GM12891 (cell line): ENCODE measurements at regions not wholly inside any gene's neighbourhood (a gene's known extent, or its start where the extent isn't known, plus 50 kb on each side); places are given as distances from the start of the nearest gene placed in this dataset.
"Not testable (repeated sequence)": the region's sequence is repeated elsewhere in the genome, so short reads cannot be mapped to it uniquely, and the experiment has no call there.

Experiments used
- DNase-seq: peaks from one replicate; pipeline ENCODE4 v3.0.0; 2011; ENCODE audit warnings: low spot score; ENCODE audit not compliant: insufficient read length
- FAIRE-seq: peaks from 2 replicates; lab custom pipeline; 2011; peaks lifted over from hg19 to GRCh38; lab: Jason Lieb, UNC
- PAX5 ChIP-seq: IDR thresholded peaks from 2 replicates; pipeline ENCODE4 v1.6.1; 2011; ENCODE audit warnings: low read length, moderate library complexity, mild to moderate bottlenecking; ENCODE audit not compliant: insufficient read depth, severe bottlenecking
- POLR2A ChIP-seq: IDR thresholded peaks from 2 replicates; pipeline ENCODE4 v1.6.1; 2011; ENCODE audit warnings: low read depth, low read length, control low read depth
- POLR2AphosphoS5 ChIP-seq: IDR thresholded peaks from 2 replicates; pipeline ENCODE4 v1.6.1; 2011; ENCODE audit warnings: low read depth, low read length, control low read depth
- POU2F2 ChIP-seq: IDR thresholded peaks from 2 replicates; pipeline ENCODE4 v1.6.1; 2011; ENCODE audit warnings: low read depth, mild to moderate bottlenecking, control low read depth, low read length, moderate library complexity
- SPI1 ChIP-seq: IDR thresholded peaks from 2 replicates; pipeline ENCODE4 v1.6.1; 2011; ENCODE audit warnings: low read depth, low read length, control low read depth
- TAF1 ChIP-seq: IDR thresholded peaks from 2 replicates; pipeline ENCODE4 v1.6.1; 2011; ENCODE audit warnings: low read depth, low read length, control low read depth

DNA sequence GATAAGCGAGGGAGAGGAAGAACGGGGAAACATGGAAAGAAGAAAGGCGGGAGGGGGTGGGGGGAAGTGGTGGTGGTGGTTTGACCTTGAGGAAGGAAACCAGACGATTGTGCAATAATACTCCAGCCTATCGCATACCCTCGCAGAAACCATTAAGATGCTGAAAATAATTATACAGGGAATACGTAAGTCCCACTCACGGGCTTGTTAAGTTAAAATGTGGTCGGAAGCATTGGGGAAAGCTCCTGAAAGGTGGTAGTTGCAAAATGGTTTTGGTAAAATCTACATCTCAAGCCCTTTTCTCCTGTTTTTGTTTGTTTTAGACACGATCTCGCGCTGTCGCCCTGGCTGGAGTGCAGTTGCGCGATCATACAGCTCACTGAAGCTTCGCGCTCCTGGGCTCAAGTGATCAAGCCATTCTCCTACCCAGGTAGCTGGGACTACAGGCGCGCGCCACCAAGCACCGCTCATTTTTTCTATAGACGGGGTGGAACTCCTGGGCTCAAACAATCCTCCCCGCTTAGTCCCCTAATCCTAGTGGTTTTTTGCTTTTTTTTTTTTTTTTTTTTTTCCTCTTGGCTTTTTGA, 128.9 kb upstream of the ZNF184 start:
- TF ChIP-seq SPI1 (no peak), POLR2A (no peak), POLR2AphosphoS5 (no peak), TAF1 (no peak), POU2F2 (no peak), PAX5 (no peak)
- FAIRE-seq (no peak), DNase-seq (no peak)

DNA sequence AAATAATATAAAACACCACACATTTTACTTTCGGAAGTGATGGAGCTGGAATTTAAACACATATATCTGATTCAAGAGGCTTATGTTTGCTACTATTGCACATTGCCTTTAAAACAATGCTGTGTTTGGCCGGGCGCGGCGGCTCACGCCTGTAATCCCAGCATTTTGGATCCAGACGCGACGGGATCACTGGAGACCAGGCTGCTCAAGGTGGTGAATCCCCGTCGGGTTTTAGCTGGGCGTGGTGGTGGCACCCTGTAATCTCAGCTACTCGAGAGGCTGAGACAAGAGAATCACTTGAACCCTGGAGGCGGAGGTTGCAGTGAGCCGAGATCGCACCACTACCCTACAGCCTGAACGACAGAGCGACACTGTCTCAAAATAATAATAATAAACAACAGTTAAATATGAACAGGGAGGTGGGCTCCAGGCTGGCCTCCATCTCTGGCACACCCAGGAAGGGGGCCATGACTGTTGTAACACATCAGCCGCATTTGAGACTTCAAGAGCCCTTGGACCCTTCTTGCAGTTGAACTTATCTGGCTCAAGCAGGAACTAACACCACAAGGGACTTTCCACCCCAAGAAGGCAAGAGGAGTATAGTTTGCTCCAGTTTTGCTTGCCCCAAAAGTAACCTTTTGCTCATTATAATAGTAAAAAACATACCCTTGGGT, 127.1 kb upstream of the ZNF184 start:
- TF ChIP-seq TAF1: no peak
- TF ChIP-seq PAX5: no peak
- TF ChIP-seq POLR2AphosphoS5: no peak
- TF ChIP-seq SPI1: no peak
- TF ChIP-seq POLR2A: no peak
- no peak for TF ChIP-seq POU2F2
- DNase-seq (no peak), FAIRE-seq (peak; percentile 35)

DNA sequence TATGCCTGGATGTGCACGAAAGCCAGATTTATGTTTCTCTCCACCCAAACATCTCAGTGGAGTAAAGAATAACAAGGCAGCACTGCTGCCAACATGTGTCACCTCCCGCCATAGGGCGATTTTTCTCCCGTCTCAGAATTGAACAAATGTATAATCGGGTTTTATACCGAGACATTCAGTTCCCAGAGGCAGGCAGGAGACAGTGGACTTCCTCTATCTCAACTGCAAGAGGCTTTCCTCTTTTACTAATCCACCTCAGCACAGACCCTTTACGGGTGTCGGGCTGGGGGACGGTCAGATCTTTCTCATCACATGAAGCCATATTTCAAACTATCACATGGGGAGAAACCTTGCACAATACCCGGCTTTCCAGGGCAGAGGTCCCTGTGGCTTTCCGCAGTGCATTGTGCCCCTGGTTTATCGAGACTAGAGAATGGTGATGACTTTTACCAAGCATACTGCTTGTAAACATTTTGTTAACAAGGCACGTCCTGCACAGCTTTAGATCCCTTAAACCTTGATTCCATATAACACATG, 124.2 kb upstream of the ZNF184 start:
- FAIRE-seq, DNase-seq: not testable (repeated sequence)

DNA sequence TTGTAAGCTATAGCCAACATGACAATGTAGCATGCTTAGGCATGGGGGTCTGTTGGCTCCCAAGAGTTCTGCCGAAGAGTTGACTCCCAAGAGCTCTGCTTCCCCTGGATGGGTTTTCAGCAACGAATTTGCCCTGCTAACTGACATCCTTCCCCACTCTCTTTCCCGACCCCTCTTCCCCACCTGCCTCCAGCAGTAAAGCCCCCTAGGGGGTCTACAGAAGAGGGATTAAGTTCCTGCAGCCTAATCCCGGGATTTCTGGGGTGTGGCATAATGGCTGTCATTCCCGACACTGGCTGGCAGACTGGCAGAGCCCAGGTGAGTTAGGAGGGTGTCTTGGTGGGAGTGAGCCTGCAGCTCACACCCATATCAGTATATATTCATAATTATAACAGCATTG, 121.0 kb upstream of the ZNF184 start:
- DNase-seq (no peak), FAIRE-seq (no peak)
- TF ChIP-seq TAF1: no peak
- TF ChIP-seq SPI1: no peak
- no peak for TF ChIP-seq POLR2AphosphoS5
- no peak for TF ChIP-seq POU2F2
- no peak for TF ChIP-seq PAX5
- no peak for TF ChIP-seq POLR2A

DNA sequence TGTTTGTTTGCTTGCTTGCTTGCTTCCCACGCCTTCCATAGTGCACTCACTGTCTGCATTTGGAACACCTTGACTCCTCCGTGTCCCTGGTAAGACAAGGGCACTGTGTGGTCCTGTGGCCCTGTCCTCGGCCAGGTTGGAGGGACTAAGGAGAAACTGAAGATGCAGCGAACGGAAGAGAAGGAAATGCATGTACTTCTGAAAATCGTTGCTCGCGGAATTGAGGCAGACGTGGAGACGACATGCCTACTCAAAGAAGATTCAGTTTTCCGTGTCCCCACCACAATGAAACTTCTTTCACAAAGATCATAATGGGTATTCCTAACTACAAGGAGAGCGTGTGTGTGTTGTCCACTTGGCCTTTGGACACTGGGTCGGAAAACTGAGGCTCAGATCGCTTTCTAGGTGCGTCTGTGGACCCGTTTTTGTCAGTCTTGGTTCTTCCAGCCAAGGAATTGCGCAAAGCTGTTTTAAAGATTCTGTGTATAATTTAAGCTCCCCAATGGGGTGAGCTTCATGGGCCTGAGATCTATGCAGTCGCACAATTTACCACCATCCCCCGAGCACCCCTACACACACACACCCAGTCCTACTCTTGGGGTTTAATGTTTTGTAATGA, 120.4 kb upstream of the ZNF184 start:
- FAIRE-seq: peak; percentile 77
- TF ChIP-seq POLR2A (no peak), TAF1 (no peak), POLR2AphosphoS5 (no peak), POU2F2 (no peak), PAX5 (no peak), SPI1 (no peak)
- no peak for DNase-seq

DNA sequence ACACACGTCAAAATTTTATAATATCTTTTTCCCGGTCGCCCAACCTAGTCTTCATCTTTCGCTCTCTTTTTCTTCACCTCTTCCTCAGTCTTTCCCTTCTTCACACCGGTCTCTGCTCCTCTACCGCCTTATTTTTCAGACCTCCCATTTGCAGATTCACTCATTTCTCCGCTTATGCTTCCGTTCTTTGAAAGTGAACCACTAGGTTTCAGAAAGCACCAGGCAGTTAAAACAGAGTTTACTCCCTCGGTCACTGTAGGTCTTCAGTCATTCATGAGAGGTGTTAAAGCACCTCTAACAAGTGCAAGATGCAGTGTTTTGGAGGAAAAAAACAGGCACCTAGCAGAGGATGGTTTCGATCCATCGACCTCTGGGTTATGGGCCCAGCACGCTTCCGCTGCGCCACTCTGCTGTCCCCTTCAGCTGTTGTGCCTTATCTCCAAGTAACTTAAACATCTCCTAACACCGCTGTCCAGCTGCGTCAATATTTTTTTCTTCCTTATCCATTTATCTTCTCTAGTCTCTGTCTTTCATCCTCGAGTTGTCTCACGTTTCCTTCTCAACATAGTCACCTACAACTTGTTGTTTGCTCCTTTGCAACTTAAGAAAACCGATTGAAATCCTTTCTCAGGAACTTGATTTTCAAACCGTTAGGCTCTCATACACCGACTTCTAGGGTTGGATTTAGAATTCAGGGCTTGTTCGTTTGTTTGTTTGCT, 119.7 kb upstream of the ZNF184 start:
- TF ChIP-seq POLR2AphosphoS5 (no peak), POU2F2 (no peak), POLR2A (no peak), SPI1 (no peak), TAF1 (no peak), PAX5 (no peak)
- FAIRE-seq: peak; percentile 87
- no peak for DNase-seq

DNA sequence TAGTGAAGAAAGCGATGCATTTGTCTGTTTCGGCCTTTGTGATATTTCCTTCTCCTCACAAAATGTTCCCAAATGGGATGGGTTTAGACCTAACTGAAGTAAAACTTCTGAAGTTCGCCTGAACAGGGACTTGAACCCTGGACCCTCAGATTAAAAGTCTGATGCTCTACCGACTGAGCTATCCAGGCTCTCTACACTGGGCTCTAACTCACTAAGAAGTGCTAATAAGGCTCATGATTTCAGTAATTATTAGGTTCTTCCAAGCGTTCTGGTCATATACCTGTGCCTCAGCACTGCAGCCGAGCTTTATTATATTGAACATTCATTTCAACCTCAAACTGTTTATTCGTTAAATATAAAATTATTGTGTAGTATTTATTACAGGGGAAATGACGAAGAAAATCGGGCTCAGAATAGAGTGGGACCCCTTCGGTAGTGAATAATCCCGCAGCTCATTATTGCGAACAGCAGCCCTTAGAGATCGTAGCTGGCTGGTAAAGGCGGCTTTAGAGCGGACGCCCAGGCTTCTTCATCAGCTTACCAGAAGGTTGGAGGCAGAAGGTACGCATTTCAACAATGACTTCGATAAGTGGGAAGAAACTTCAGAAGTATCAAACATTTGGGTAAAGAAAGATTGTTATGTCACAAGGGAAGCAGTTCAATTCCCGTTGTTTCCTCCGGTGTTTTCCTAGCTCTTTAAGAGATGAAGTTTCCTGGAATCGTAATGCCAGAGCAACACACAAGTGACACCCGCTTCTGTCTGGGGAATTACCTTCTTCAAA, 119.0 kb upstream of the ZNF184 start:
- FAIRE-seq: peak; percentile 64
- no peak for TF ChIP-seq POU2F2

DNA sequence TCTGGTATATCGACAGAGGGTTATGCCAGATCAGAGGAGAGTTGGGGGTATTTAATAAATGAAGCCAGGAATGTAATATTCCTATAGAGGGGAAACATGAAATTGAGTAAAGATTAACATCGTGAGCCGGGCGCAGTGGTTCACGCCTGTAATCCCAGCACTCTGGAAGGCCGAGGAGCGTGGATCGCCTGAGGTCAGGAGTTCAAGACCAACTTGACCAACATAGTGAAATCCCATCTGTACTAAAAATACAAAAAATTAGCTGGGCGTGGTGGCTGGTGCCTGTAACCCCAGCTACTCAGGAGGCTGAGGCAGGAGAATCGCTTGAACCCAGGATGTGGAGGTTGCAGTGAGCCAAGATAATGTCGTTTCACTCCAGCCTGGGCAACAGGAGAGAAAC, 112.4 kb upstream of the ZNF184 start:
- not testable (repeated sequence) for FAIRE-seq

More for the DNA sequence above, 119.0 kb upstream of the ZNF184 start:
- no peak for DNase-seq

DNA sequence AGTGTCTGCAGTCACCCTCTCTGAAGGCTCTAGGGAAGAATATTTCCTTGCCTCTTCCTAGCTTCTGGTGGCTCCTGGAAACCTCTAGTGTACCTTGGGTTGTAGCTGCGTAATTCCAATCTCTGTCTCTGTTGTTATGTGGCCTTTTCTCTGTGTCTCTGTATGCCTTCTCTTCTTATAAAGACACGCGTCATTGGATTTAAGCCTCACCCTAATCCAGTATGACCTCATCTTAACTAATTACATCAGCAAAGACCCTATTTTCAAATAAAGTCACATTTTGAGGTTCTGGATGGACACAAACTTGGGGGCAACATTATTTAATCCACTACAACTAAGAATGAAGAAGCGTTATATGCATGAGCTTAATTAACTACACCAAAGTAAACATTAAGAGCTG, 111.4 kb upstream of the ZNF184 start:
- DNase-seq (no peak), FAIRE-seq (no peak)
- TF ChIP-seq POLR2AphosphoS5 (no peak), PAX5 (no peak), SPI1 (no peak), TAF1 (no peak), POU2F2 (no peak), POLR2A (no peak)

More for the DNA sequence above, 112.4 kb upstream of the ZNF184 start:
- not testable (repeated sequence) for DNase-seq
